NCI-H510A (cell line): ENCODE measurements at regions not wholly inside any gene's neighbourhood (a gene's known extent, or its start where the extent isn't known, plus 50 kb on each side); places are given as distances from the start of the nearest gene placed in this dataset.

Experiments used
- DNase-seq: peaks from one replicate; lab custom pipeline; 2025; lab: John Stamatoyannopoulos, UW

DNA sequence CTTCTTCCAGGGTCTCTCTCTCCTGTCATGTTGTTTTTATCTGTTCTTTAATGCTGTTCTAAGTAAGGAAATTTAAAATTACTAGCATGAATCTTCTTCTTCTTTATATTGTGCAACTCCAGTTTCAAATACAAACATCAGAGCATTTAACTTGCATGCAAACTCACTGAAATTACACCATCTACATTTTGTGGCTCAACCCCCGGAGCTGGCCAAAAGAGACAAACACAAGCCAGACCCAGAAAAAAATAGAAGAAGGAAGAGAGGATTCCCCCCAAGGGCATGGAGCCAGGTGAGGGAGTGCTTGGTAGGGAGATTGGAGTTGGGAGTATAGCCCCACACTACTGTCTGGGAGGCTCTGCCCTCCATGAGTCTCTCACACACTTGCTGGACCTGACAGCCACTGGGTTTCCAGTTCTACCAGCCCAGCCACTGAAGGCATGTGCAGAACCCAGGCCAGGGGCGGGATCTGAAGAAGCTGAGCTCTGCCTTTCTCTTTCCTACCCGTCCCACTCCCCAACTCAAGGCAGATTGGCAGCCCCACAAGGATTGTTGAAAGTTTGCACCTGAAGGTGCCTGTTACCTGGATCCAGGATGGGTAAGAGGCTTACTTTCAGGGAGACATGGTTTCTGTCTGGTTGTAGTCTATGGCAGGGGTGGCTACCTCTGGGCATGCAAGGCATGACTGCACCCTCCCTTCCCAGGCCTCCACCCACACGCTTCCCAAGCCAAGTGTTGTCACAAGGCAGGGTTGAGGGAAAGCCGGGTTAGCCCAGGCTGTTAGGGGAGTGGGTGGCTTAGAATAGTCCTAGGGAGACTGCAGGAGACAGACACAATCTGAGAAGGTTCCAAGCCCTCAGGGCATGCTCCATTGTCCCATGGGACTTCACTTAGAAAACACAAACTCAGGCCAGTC is 297.2 kb downstream of the TGFB2 start:
- no peak for DNase-seq

- no peak for DNase-seq
These were observed 298.1 kb downstream of the TGFB2 start for GRCh38 chr1:218643281-218643680.

- DNase-seq = no peak
These were observed 298.8 kb downstream of the TGFB2 start for GRCh38 chr1:218643926-218644325.

GRCh38 chr1:218646288-218646687 is 301.2 kb downstream of the TGFB2 start:
- DNase-seq = no peak

DNA sequence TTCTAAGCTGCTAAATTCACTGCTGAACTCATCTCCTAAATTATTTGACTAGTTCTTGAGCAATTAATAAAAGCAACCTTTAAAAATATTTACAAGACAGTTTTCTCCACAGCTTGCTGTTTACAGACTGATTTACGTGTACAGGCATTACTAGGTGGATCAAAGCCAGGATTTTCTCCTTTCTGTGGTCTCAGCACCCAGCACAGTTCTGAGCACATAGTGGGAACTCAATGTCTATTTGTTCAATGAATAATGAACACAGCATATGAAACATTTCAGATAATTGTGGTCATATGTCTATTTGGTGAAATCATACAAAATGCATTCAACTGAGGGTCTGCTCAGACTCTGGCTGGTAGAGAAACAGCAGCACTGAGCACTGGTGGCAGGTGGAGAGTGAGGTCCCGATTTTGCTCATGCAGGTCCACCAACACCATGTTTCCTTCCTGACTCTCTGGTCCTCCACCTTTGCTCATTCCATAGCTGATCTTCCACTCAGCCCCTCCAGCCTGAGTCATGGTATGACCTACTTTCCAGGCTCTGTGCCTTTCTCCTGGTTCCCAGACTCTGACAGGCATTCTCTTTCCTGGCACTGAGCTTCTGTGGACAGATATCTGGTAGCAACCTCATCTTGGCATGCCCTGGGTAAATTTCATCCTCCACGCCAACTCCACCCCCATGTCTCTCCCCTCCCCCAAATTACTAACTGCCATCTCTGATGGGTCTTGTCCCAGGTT is 311.3 kb downstream of the TGFB2 start:
- DNase-seq = no peak

DNA sequence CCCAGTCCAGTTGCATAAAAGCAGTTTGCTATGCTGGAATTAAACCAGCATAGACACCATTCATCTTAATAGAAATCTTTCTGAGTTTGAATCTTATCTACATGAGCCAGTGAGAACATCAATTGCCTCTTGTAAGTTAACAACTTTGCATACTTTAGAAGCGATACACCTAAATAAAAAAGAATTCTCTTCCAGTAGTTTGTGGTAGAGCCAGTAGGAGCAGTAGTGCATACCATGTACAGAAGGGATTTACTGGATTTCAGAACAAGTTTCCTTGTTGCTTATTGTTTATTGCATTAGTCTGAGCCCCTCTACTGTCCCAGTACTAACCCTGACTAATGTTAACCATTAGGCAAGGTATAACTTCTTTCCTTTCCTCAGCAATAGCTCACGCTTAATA is 313.1 kb downstream of the TGFB2 start:
- DNase-seq = no peak

DNA sequence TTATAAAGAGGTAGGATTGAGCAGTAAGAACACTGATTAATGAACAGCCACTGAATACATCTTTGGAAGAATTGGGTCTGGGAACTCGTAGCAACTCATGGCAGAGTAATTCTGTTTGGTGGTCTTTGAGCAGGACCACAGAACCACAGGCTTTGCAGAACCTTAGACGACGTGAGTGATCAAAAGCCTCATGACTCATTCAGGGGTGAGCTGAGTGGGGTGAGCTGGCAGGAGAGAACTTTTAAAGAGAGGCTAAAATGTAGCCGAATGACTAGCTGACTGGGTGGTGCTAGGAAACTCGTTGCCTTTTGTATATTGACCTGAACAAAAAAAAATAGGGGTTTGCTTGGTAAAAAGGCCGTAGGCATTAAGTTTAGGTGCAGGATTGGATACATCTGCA is 313.8 kb downstream of the TGFB2 start:
- no peak for DNase-seq

DNA sequence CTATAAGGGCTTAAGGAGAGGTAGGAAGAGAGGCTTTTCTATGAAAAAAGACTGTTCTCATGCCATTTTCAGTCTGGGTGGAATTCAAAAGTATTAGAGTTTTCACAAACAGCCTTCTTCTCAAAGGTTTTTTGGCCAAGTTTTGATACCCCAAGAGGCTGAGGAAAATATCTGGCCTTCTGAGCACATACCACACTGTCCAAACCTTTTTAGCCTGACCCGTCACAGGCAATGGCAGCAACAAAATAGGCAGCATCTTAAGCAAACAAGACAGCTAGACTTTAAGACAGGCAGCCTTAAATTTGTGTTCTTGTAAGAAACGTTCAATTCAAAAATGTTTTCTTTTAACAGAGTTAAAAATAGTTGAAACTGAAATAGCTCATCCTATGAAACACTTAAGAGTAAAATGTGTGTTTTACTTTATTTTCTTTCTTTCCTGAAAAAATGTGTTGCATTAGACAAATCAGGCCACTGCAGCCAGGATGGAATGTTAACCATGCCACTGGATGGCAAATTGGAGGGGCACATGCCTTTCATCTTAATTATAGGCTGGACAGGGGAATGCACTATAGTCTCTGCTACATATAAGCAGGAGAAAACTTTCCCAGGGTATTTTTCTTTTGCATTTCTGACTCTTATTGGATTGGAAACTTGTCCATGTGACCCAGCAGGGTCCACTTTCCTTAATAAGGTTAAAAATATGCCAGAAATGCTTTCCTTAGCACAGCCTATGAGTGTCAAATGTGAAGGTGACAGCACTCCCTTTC is 315.0 kb downstream of the TGFB2 start:
- no peak for DNase-seq

GRCh38 chr1:218660678-218661053 is 315.5 kb downstream of the TGFB2 start:
- no peak for DNase-seq

GRCh38 chr1:218661411-218661810 is 316.3 kb downstream of the TGFB2 start:
- no peak for DNase-seq

DNA sequence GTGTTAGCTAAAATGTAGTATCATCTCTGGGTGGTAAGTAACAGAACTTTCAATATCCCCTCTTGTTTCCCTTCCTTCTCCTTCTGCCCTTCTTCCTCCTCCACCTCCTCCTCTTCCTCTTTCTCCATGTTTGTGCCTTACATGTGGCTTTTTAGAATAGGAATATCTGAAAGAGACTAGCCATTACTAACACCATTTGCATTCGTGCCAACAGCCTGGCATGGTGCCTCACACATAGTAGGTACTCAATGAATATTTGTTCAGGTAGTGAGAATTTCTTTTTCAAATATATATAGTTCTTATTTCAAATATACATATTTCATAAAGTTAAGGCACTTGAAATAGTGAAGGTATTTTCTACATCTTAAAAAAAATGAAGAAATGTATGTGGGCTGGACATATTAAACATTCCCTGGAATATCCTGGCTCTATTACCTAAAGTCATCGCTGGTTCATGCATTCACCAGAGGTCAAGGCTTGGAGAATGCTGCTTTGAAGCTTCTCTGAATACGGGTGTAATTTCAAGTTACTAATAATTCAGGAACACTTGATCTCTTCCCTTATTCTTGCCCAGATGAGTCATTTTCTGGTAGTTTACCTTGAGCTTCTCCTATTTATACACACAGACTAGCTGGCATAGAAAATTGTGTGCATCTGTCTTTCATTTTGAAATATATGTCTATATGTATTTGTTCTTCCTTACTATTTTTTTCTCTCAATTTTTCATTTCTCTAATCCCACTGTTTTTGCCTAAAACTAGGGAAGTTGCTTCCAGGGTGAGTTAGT is 319.4 kb downstream of the TGFB2 start:
- DNase-seq = no peak

GRCh38 chr1:218665221-218665620 is 320.1 kb downstream of the TGFB2 start:
- no peak for DNase-seq

DNA sequence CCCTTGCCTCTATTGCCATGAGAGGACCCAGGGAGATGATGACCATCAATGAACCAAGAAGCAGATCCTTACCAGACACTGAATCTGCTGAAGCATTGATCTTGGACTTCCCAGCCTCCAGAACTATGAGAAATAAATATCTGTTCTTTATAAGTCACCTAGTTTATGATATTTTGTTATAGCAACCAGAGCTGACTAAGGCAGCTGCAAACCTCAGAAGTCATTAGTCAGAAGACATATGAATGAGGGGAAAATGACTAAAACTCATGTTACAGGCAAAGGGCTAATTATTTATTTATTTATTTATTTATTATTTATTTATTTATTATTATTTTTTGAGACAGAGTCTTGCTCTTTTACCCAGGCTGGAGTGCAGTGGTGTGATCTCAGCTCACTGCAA is 321.1 kb downstream of the TGFB2 start:
- DNase-seq = no peak

DNA sequence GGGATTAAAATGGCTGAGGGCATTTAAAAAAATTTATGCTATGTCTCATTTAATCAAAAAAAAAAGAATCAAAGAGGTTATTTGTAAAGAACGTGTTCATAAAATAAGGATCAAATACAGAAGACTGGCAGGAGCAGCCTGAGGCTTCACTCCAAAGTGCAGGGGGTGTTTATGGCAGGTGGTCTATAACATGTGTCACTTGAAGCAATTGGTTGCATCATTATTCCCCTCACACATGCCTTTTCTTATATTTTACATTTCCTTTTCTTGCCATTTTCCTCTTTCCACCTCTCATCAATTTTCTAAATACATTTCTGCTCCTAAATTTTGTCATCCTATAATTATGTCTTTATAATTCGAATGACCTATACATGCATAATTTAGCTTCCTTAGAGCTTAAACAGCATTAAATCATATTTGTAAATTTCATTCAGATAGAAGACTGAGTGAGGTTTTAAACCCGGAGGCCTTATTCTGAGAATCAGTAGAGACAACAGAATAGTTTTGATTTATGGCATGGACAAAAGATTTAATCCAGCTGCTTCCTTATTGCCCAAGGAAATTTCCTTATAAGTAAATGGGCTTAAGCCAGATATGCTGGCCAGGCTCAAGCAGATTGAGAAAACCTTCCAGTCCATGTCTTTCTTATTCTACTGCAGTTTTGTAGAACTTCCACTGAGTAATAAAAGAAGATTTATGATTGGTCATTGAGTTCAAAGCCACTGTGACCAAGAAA is 322.8 kb downstream of the TGFB2 start:
- no peak for DNase-seq

DNA sequence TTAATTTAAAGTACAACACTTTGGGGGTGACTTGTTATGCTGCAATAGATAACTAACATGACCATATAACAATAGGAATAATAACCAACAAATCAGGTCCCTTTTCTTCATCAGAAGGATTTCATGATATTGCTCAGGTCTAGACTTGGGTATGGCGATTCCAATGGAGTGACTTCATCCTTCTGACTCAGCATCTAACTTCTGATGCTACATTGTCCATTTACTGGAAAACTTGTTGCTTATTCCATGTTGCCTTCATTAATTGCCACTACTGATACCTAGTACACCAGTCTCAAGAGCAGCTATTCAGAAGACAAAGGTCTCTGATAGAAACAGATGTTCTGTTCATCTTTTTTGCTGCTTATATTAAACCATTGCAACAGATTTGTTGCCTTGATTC is 324.3 kb downstream of the TGFB2 start:
- no peak for DNase-seq

DNA sequence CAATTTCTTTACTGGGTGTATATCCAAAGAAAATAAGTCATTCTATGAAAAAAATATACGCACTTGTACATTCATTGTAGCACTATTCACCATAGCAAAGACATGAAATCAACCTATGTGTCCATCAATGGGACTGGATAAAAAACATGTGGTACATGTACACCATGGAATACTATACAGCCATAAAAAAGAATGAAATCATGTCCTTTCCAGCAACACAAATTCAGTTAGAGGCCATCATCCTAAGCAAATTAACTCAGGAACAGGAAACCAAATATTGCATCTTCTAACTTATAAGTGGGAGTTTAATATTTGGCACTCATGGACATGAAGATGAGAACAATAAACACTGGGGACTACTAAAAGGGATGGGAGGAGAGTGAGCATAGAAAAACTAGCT is 325.7 kb downstream of the TGFB2 start:
- no peak for DNase-seq

DNA sequence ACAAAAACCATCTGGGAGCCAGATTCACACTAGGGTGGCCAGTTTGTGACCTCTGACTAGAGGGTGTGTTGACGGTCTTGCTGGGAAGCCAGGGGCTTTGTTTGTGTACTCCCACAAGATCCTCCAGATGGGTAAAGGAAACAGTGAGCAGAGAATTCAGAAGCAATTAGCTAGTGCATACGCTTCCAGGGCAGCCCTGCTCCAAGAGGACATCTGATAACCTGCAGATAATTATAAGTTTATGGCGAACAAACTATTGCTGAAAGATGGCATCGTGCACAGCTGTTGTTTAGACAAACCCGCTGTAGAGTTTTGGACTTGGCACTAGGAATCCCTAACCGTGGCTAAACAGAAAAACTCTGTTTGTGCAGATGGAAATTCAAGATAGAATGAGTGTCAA is 326.4 kb downstream of the TGFB2 start:
- no peak for DNase-seq

DNA sequence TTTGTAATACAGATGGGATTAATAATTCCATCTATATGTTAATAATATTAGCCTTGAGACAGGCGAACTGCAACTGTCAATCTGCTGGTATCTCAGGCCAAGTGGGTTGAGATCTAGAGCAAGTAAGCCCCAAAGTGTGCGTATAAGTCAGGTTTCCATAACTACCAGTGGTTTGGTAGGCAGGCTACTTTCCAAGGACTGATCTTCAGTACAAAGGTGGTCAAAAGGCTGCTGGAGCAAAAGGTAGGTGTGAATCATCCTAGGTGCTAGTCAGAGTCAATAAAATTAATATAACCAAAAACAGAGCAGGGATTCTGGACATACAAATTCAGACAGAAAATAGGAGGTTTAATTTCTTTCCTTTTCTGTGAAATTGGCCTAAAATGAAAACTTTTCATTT is 328.0 kb downstream of the TGFB2 start:
- DNase-seq = no peak

- no peak for DNase-seq
These were observed 329.2 kb downstream of the TGFB2 start for GRCh38 chr1:218674280-218674773.

- no peak for DNase-seq
These were observed 331.9 kb downstream of the TGFB2 start for GRCh38 chr1:218677026-218677425.

- no peak for DNase-seq
These were observed 334.3 kb downstream of the TGFB2 start for GRCh38 chr1:218679391-218679790.
